ENCODE measurements at regions not wholly inside any gene's neighbourhood (a gene's known extent, or its start where the extent isn't known, plus 50 kb on each side); places are given as distances from the start of the nearest gene placed in this dataset.
"Not testable (repeated sequence)": the region's sequence is repeated elsewhere in the genome, so short reads cannot be mapped to it uniquely, and the experiment has no call there.

DNA sequence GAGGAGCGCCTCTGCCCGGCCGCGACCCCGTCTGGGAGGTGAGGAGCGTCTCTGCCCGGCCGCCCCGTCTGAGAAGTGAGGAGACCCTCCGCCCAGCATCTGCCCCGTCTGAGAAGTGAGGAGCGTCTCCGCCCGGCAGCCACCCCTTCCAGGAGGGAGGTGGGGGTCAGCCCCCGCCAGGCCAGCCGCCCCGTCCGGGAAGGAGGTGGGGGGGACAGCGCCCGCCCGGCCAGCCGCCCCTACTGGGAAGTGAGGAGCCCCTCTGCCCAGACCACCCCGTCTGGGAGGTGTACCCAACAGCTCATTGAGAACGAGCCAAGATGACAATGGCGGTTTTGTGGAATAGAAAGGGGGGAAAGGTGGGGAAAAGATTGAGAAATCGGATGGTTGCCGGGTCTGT lies 164.6 kb downstream of the TEX36 start:
- H3K4me3 Mint-ChIP-seq; H3K36me3 Mint-ChIP-seq; H3K27ac ChIP-seq (ENCODE audit: low read depth, low read length); H3K4me1 Mint-ChIP-seq; CTCF ChIA-PET; H3K36me3 ChIP-seq (ENCODE audit: control insufficient read depth in 2 of 3, insufficient read depth in 3 of 3, low read length in 3 of 3); H3K9me3 ChIP-seq (ENCODE audit: control insufficient read depth in 2 of 3, low read length in 3 of 3); H3K27ac Mint-ChIP-seq; H3K4me3 ChIP-seq (ENCODE audit: low read length); H3K27me3 ChIP-seq (ENCODE audit: control insufficient read depth in 2 of 2, insufficient read depth in 2 of 2, low read length in 2 of 2); DNase-seq; intact Hi-C loops (cut with micrococcal nuclease); H3K4me1 ChIP-seq (ENCODE audit: control insufficient read depth in 2 of 2, insufficient read depth in 2 of 2, low read length in 2 of 2); POLR2A ChIA-PET; ATAC-seq: not testable (repeated sequence)
- H3K27me3 Mint-ChIP-seq: peaks cover 0 to 21% (median 15%) of the 10 kb centered on the region in 5 donors
- H3K9me3 Mint-ChIP-seq: peaks cover 0 to 18% (median 6%) of the 10 kb centered on the region in 11 donors

DNA sequence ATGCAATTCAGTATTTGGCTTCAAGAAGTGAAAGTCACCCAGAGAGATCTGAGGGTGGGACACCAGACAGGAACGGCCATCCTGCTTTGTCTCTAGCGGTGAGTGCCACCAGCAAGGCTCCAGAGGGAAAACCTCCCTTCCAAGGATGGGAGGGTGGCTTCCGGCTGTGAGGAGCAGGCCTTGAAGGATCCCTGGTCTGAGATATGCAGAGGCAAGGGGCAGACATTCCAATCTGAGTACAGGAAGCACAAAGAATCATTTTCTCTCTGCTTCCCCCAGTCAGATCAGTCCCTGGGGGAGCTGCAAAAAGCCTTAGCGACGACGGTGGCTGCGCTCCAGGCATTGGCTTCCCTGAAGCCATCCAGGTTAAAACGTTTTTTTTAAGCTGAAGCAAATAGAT lies 167.4 kb downstream of the TEX36 start:
- no peak overlapping the region for H3K27ac Mint-ChIP-seq
- no peaks in the 10 kb centered on the region for H3K36me3 Mint-ChIP-seq
- ChIA-PET POLR2A (no interaction called here), CTCF (no interaction called here)
- no peak overlapping the region for H3K4me3 ChIP-seq (ENCODE audit: low read length)
- peaks cover 0 to 14% (median 3%) of the 10 kb centered on the region in 11 donors for H3K9me3 Mint-ChIP-seq
- ATAC-seq: no peak
- H3K27ac ChIP-seq (ENCODE audit: low read depth, low read length): no peak overlapping the region
- no peaks in the 10 kb centered on the region for H3K4me1 ChIP-seq (ENCODE audit: control insufficient read depth in 2 of 2, insufficient read depth in 2 of 2, low read length in 2 of 2)
- H3K4me1 Mint-ChIP-seq: no peaks in the 10 kb centered on the region
- no peak overlapping the region for H3K4me3 Mint-ChIP-seq
- intact Hi-C loops (cut with micrococcal nuclease): no loop called here
- peaks cover 0 to 4% (median 0%) of the 10 kb centered on the region in 3 experiments for H3K9me3 ChIP-seq (ENCODE audit: control insufficient read depth in 2 of 3, low read length in 3 of 3)
- H3K27me3 ChIP-seq (ENCODE audit: control insufficient read depth in 2 of 2, insufficient read depth in 2 of 2, low read length in 2 of 2): no peaks in the 10 kb centered on the region
- H3K36me3 ChIP-seq (ENCODE audit: control insufficient read depth in 2 of 3, insufficient read depth in 3 of 3, low read length in 3 of 3): no peaks in the 10 kb centered on the region
- peaks cover 0 to 15% (median 2%) of the 10 kb centered on the region in 5 donors for H3K27me3 Mint-ChIP-seq
- DNase-seq: no peak

DNA sequence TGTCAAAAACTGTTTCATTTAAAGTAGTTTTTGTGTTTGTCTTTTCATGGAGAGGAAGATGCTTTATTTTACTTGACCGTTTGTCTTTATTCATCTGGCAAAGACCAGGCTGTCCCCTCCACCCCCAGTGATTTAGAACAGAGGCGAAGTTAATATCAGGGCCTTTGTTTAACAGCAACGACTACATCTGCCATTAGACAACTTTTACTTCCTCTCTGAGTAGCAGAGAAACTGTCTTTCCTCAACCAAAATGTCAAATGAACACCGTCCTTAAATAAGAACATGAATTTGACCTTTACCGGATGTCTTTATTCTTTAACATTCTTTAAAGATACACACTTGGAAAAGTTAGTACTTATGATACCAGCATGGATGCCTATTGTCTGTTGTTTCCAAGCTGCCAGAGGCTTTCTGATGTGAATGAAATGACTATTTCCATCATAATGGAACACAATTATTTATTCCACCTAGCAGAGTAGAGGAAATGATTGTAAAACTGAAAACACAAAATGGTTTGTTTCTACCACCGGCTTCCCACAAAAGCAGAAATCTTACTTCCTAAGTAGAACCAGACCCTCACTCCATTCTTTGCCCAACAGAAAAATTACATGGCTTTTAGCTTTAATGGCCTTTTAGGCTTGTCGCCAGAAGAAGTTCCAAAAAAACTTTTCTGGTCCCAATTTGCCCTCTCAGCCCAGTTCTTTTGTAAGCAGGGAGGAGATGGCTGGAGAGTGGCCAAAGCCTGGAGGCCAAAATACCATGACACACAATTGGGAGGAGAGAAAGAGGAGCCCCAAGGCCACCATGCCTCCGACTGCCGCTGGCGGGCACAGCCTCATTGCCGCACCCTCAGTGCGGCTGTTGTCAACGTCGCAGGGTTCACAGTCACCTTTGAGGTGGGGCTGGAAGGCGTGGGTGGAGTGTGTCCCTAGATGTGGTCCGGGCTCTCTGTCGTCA lies 168.5 kb downstream of the TEX36 start:
- no peaks in the 10 kb centered on the region for H3K4me1 ChIP-seq (ENCODE audit: control insufficient read depth in 2 of 2, insufficient read depth in 2 of 2, low read length in 2 of 2)
- ChIA-PET CTCF (no interaction called here), POLR2A (no interaction called here)
- intact Hi-C loops (cut with micrococcal nuclease): no loop called here
- peak overlapping the region in 1 of 9 donors; percentile 29 for H3K27ac Mint-ChIP-seq
- peak; percentile 44 for ATAC-seq
- H3K36me3 ChIP-seq (ENCODE audit: control insufficient read depth in 2 of 3, insufficient read depth in 3 of 3, low read length in 3 of 3): no peaks in the 10 kb centered on the region
- H3K27ac ChIP-seq (ENCODE audit: low read depth, low read length): no peak overlapping the region
- H3K4me3 ChIP-seq (ENCODE audit: low read length): no peak overlapping the region
- no peaks in the 10 kb centered on the region for H3K4me1 Mint-ChIP-seq
- H3K4me3 Mint-ChIP-seq: no peak overlapping the region
- peaks cover 0 to 20% (median 3%) of the 10 kb centered on the region in 5 donors for H3K27me3 Mint-ChIP-seq
- H3K9me3 ChIP-seq (ENCODE audit: control insufficient read depth in 2 of 3, low read length in 3 of 3): peaks cover 0 to 3% (median 0%) of the 10 kb centered on the region in 3 experiments
- peak in 3 of 9 donors; percentile 5 to 14 (median 11) for DNase-seq
- no peaks in the 10 kb centered on the region for H3K36me3 Mint-ChIP-seq
- peaks cover 0 to 9% (median 3%) of the 10 kb centered on the region in 11 donors for H3K9me3 Mint-ChIP-seq
- H3K27me3 ChIP-seq (ENCODE audit: control insufficient read depth in 2 of 2, insufficient read depth in 2 of 2, low read length in 2 of 2): no peaks in the 10 kb centered on the region

DNA sequence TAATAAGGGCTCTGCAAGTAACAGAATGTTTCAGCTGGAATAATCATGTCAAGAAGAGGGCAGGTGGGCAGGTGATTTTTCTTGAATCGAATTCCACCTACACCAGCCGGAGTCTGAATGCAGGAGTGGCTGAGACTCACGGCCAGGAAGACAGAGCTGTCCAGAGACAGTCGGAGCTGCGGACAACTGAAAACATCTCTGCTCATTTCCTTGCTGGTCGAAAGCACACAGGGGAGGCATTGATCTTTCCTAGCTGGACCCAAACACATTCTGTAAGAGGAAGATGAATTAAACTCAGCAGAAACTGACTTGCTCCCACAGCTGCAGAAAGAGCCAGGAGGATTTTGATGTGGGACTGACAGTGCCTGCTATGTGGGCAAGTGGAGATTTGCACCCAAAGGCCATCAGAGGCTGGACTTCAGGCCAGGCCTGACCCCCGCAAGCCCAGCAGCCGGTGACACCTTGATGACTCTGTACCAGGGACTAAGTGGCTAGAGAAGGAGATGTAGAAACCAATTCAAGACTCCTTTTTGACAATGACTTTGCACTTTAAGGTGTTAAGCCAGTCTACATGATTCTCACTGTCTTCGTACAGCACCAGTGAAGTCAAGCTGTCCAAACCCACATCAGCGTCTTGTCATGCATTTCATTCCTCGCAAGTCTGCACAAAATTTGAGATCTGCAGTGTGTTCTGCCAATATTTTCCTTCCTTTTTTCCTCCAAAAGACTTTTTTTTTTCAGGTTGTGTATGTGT lies 169.4 kb downstream of the TEX36 start:
- no peaks in the 10 kb centered on the region for H3K27me3 ChIP-seq (ENCODE audit: control insufficient read depth in 2 of 2, insufficient read depth in 2 of 2, low read length in 2 of 2)
- H3K4me1 Mint-ChIP-seq: no peaks in the 10 kb centered on the region
- POLR2A ChIA-PET: no interaction called here
- no peak overlapping the region for H3K27ac ChIP-seq (ENCODE audit: low read depth, low read length)
- H3K9me3 ChIP-seq (ENCODE audit: control insufficient read depth in 2 of 3, low read length in 3 of 3): no peaks in the 10 kb centered on the region
- CTCF ChIA-PET: no interaction called here
- H3K36me3 ChIP-seq (ENCODE audit: control insufficient read depth in 2 of 3, insufficient read depth in 3 of 3, low read length in 3 of 3): no peaks in the 10 kb centered on the region
- H3K4me3 Mint-ChIP-seq: no peak overlapping the region
- no peaks in the 10 kb centered on the region for H3K4me1 ChIP-seq (ENCODE audit: control insufficient read depth in 2 of 2, insufficient read depth in 2 of 2, low read length in 2 of 2)
- no peaks in the 10 kb centered on the region for H3K36me3 Mint-ChIP-seq
- H3K27me3 Mint-ChIP-seq: peaks cover 0 to 21% (median 3%) of the 10 kb centered on the region in 5 donors
- intact Hi-C loops (cut with micrococcal nuclease): no loop called here
- H3K27ac Mint-ChIP-seq: no peak overlapping the region
- DNase-seq (no peak), ATAC-seq (no peak)
- peaks cover 0 to 7% (median 3%) of the 10 kb centered on the region in 11 donors for H3K9me3 Mint-ChIP-seq
- no peak overlapping the region for H3K4me3 ChIP-seq (ENCODE audit: low read length)

DNA sequence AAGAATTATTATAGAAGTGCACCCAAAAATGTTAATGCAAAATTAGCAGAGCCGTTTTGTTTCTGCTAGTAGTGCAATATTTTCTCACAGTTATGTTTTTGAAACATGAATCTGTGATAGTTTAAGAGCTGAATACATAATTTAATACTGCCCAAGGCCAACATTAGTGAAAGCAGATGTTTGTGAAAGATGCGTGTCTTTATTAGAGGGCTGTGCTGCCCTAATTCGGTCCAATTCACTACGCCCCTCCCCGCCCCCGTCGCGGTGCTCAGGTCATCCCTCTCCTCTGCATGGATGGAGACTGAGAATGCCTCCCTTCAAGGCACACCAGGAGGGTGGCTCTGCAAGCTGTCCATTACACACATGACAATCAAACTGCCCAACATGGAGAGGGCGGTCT lies 172.0 kb downstream of the TEX36 start:
- Histone ChIP-seq H3K27me3 (ENCODE audit: control insufficient read depth in 2 of 2, insufficient read depth in 2 of 2, low read length in 2 of 2) (no peaks in the 10 kb centered on the region), H3K36me3 (ENCODE audit: control insufficient read depth in 2 of 3, insufficient read depth in 3 of 3, low read length in 3 of 3) (no peaks in the 10 kb centered on the region), H3K27ac (ENCODE audit: low read depth, low read length) (no peak overlapping the region), H3K4me1 (ENCODE audit: control insufficient read depth in 2 of 2, insufficient read depth in 2 of 2, low read length in 2 of 2) (no peaks in the 10 kb centered on the region), H3K4me3 (ENCODE audit: low read length) (no peak overlapping the region), H3K9me3 (ENCODE audit: control insufficient read depth in 2 of 3, low read length in 3 of 3) (no peaks in the 10 kb centered on the region)
- Mint-ChIP-seq H3K36me3 (no peaks in the 10 kb centered on the region), H3K9me3 (peaks cover 0 to 4% (median 0%) of the 10 kb centered on the region in 11 donors), H3K4me1 (no peaks in the 10 kb centered on the region), H3K4me3 (no peak overlapping the region), H3K27me3 (peaks cover 0 to 31% (median 3%) of the 10 kb centered on the region in 5 donors), H3K27ac (no peak overlapping the region)
- POLR2A ChIA-PET: no interaction called here
- ATAC-seq (no peak), DNase-seq (no peak)
- intact Hi-C loops (cut with micrococcal nuclease): no loop called here
- CTCF ChIA-PET: no interaction called here

DNA sequence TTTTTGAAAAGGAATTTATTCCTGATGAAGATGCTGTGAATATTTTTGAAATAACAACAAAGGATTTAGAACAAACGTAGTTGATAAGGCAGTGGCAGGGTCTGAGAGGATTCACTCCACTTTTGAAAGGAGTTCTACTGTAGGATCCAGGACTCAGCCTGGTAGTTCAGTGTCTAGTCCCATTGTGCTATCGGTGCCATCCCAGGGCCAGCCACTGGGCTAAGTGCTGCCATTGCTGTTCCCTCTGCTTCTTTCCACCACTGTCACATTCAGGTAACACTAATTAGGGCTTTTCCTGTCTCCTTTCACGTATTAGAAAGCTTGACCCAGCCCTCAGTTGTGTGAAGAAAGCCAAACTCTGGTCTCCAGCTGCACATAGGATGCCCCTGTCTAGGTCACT lies 177.3 kb downstream of the TEX36 start:
- no peak overlapping the region for H3K4me3 Mint-ChIP-seq
- Histone ChIP-seq H3K27ac (ENCODE audit: low read depth, low read length) (no peak overlapping the region), H3K4me3 (ENCODE audit: low read length) (no peak overlapping the region), H3K27me3 (ENCODE audit: control insufficient read depth in 2 of 2, insufficient read depth in 2 of 2, low read length in 2 of 2) (no peaks in the 10 kb centered on the region), H3K9me3 (ENCODE audit: control insufficient read depth in 2 of 3, low read length in 3 of 3) (no peaks in the 10 kb centered on the region), H3K36me3 (ENCODE audit: control insufficient read depth in 2 of 3, insufficient read depth in 3 of 3, low read length in 3 of 3) (no peaks in the 10 kb centered on the region), H3K4me1 (ENCODE audit: control insufficient read depth in 2 of 2, insufficient read depth in 2 of 2, low read length in 2 of 2) (no peaks in the 10 kb centered on the region)
- peaks cover 0 to 16% (median 7%) of the 10 kb centered on the region in 5 donors for H3K27me3 Mint-ChIP-seq
- ChIA-PET CTCF (no interaction called here), POLR2A (no interaction called here)
- H3K9me3 Mint-ChIP-seq: peaks cover 0 to 6% (median 0%) of the 10 kb centered on the region in 11 donors
- H3K4me1 Mint-ChIP-seq: no peaks in the 10 kb centered on the region
- ATAC-seq (no peak), DNase-seq (no peak)
- intact Hi-C loops (cut with micrococcal nuclease): no loop called here
- no peaks in the 10 kb centered on the region for H3K36me3 Mint-ChIP-seq
- H3K27ac Mint-ChIP-seq: no peak overlapping the region
